ENCODE measurements at regions not wholly inside any gene's neighbourhood (a gene's known extent, or its start where the extent isn't known, plus 50 kb on each side); places are given as distances from the start of the nearest gene placed in this dataset.

DNA sequence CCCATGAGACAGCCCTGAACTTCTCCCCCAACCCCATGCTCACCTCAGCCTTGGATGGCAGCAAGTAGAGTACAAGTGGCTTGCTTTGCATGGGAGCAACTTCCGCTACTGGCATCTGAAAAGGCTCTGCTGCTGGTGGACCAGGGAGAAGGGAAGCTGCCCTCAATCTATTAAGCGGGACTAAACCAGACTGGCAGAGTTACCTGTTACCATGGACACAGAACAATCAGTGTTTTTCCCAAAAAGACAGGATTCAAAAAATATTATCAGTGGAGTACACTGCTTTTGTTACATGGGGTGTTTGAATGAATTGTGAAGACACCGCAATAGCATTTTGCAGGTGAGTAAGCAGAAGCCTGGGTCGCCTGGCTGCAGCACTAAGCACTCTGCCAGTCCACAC, 631.4 kb upstream of the B3GAT1 start:
- H3K36me3 ChIP-seq, result no peaks in the 10 kb centered on the region
- no peaks in the 10 kb centered on the region for H3K4me1 ChIP-seq
- no peak overlapping the region for H3K27ac ChIP-seq
- H3K4me3 ChIP-seq (replicated peaks in 1 of 3), result no peak overlapping the region
- DNase-seq, result no peak
- H3K9me3 ChIP-seq, result no peaks in the 10 kb centered on the region
- TF ChIP-seq, protein P1, sequence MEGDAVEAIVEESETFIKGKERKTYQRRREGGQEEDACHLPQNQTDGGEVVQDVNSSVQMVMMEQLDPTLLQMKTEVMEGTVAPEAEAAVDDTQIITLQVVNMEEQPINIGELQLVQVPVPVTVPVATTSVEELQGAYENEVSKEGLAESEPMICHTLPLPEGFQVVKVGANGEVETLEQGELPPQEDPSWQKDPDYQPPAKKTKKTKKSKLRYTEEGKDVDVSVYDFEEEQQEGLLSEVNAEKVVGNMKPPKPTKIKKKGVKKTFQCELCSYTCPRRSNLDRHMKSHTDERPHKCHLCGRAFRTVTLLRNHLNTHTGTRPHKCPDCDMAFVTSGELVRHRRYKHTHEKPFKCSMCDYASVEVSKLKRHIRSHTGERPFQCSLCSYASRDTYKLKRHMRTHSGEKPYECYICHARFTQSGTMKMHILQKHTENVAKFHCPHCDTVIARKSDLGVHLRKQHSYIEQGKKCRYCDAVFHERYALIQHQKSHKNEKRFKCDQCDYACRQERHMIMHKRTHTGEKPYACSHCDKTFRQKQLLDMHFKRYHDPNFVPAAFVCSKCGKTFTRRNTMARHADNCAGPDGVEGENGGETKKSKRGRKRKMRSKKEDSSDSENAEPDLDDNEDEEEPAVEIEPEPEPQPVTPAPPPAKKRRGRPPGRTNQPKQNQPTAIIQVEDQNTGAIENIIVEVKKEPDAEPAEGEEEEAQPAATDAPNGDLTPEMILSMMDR (IDR thresholded peaks at IDR 0.05), result no peak
- TF ChIP-seq POLR2A (IDR thresholded peaks at IDR 0.05), result no peak
- no peaks in the 10 kb centered on the region for H3K27me3 ChIP-seq
- intact Hi-C loops (cut with DNase I), result no loop called here
- WGBS, 2 donors, result 64% methylated on average over 4 of the region's 4 CpGs

DNA sequence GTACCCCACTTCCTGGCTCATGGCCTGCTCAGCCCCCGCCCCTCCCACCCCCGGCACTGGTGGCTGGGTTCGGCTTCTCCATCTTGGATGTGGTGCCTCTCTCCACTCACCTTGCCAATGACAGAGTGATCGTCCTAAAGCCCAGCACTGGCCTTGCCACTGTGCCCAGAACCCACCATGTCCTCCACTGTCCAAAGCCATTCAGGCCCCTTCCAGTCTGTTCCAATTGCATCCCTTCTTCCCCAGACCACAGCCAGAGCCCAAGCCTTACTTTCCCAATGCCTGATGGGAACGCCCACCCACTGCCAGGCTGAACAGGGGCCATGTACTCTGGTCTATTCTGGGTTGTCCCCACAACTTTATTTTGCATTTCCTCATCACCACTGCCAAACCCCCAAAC, 625.8 kb upstream of the B3GAT1 start:
- 75 to 77% methylated on average over 2 to 4 of the region's 5 CpGs for WGBS, 2 donors
- no peaks in the 10 kb centered on the region for H3K4me1 ChIP-seq
- no peaks in the 10 kb centered on the region for H3K36me3 ChIP-seq
- no peak for DNase-seq
- no peaks in the 10 kb centered on the region for H3K9me3 ChIP-seq
- no peak for TF ChIP-seq POLR2A (IDR thresholded peaks at IDR 0.05)
- TF ChIP-seq, protein P1 (IDR thresholded peaks at IDR 0.05), result no peak
- no peak overlapping the region for H3K27ac ChIP-seq
- H3K27me3 ChIP-seq, result no peaks in the 10 kb centered on the region
- H3K4me3 ChIP-seq (replicated peaks in 1 of 3), result no peak overlapping the region
- intact Hi-C loops (cut with DNase I), result no loop called here

DNA sequence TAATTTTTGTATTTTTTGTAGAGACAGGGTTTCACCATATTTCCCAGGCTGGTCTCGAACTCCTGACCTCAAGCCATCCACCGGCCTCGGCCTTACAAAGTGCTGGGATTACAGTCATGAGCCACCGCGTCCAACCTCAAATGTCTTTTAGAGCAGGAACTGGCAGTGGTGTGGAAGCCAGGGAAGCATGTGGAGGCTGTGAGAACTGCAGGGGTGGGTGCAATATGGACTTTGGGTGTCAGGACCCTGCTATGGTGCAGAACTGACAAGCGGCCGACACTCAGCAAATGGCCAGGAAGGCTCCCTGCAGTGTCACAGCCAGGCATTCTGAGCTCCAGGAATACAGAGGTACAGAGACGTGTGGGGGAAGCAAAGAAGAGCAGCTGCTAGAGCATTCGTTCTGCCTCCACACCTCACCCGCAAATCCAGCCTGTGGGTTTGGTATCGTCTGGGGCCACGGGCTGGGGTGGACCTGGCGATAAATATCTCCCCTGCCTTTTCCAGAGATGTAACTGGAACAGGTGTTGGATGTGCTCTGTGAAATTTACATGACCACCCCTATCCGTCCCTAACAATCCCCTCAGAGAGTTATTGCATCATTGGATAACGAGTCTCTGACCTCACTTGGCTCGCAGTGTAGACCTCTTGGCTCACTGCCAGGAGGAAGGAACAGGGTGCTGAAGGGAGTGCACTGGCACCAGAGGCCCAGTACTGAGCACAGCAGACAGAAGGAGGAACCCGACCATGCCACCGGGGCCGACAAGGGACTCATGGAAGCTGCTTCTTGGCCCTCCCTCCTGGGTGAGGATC, 624.7 kb upstream of the B3GAT1 start:
- no peaks in the 10 kb centered on the region for H3K36me3 ChIP-seq
- no peaks in the 10 kb centered on the region for H3K27me3 ChIP-seq
- H3K4me3 ChIP-seq (replicated peaks in 1 of 3), result no peak overlapping the region
- DNase-seq, result no peak
- H3K27ac ChIP-seq, result no peak overlapping the region
- TF ChIP-seq POLR2A (IDR thresholded peaks at IDR 0.05), result no peak
- TF ChIP-seq, protein P1 (IDR thresholded peaks at IDR 0.05), result no peak
- WGBS, 2 donors, result 75 to 78% methylated on average over 19 of the region's 19 CpGs
- H3K4me1 ChIP-seq, result no peaks in the 10 kb centered on the region
- no peaks in the 10 kb centered on the region for H3K9me3 ChIP-seq
- intact Hi-C loops (cut with DNase I), result no loop called here

DNA sequence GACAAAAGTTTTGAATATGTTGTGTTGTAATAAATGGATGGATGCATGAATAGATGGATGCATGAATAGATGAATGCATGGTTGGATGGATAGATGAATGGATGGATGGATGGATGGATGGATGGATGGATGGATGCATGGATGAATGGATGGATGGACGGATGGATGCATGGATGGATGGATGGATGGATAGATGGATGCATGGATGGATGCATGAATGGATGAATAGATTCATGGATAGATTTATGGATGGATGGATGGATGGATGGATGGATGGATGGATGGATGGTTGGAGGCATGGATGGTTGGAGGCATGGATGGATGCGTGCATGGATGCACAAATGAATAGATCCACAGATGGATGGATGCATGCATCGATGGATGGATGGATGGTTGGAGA, 623.2 kb upstream of the B3GAT1 start:
- TF ChIP-seq, protein P1 (IDR thresholded peaks at IDR 0.05), result no peak
- no peak for TF ChIP-seq POLR2A (IDR thresholded peaks at IDR 0.05)
- H3K9me3 ChIP-seq, result no peaks in the 10 kb centered on the region
- intact Hi-C loops (cut with DNase I), result no loop called here
- 89 to 90% methylated on average over 3 of the region's 3 CpGs for WGBS, 2 donors
- no peaks in the 10 kb centered on the region for H3K27me3 ChIP-seq
- H3K4me3 ChIP-seq (replicated peaks in 1 of 3), result no peak overlapping the region
- DNase-seq, result no peak
- no peak overlapping the region for H3K27ac ChIP-seq
- H3K4me1 ChIP-seq, result no peaks in the 10 kb centered on the region
- no peaks in the 10 kb centered on the region for H3K36me3 ChIP-seq

DNA sequence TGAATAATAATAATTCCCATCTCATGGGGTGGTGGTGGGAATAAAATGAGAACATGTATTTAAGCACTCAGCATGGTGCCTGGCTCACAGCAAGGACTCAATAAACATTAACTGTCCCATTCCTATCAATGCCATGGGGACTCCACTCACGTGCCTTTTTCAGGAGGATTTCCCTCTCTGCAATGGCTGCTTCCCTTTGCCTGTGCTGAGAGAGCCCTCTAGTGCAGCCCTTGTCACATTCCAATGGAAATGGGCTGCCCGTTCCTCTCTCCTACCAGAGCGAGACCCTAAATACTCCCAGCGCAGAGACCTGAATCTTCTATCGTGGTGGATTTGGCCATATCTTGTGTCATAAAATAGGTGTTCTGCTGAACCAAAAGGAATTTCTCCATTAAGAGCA, 621.5 kb upstream of the B3GAT1 start:
- Histone ChIP-seq H3K9me3 (no peaks in the 10 kb centered on the region), H3K4me3 (replicated peaks in 1 of 3) (no peak overlapping the region), H3K27ac (no peak overlapping the region), H3K36me3 (no peaks in the 10 kb centered on the region), H3K27me3 (no peaks in the 10 kb centered on the region), H3K4me1 (no peaks in the 10 kb centered on the region)
- peak; percentile 46 to 63 for DNase-seq
- TF ChIP-seq POLR2A (IDR thresholded peaks at IDR 0.05), result no peak
- TF ChIP-seq, protein P1 (IDR thresholded peaks at IDR 0.05), result peak in 4 of 6 experiments; percentile 41 to 65 (median 57)
- WGBS, 2 donors, result 14 to 21% methylated on average over 5 of the region's 5 CpGs
- intact Hi-C loops (cut with DNase I), result no loop called here

Data from thyroid gland (tissue), 4 donors.